ENCODE measurements at regions not wholly inside any gene's neighbourhood (a gene's known extent, or its start where the extent isn't known, plus 50 kb on each side); places are given as distances from the start of the nearest gene placed in this dataset.

- Histone ChIP-seq H3K27me3 (replicated peaks; ENCODE audit: insufficient read depth) (no peaks in the 10 kb centered on the region), H3K36me3 (ENCODE audit: low read depth) (no peaks in the 10 kb centered on the region), H3K9me3 (ENCODE audit: low read depth) (no peaks in the 10 kb centered on the region), H2AFZ (no peak overlapping the region), H3K9me2 (ENCODE audit: insufficient read depth) (no peaks in the 10 kb centered on the region), H3F3A (ENCODE audit: insufficient read depth) (no peaks in the 10 kb centered on the region), H3K27ac (no peak overlapping the region), H4K20me1 (ENCODE audit: insufficient read depth) (no peaks in the 10 kb centered on the region), H3K4me1 (ENCODE audit: insufficient read depth) (no peaks in the 10 kb centered on the region), H3K9ac (no peak overlapping the region), H3K4me2 (ENCODE audit: unreplicated experiment) (no peak overlapping the region), H3K4me3 (no peak overlapping the region), H3K79me2 (ENCODE audit: insufficient read depth) (no peaks in the 10 kb centered on the region)
- TF ChIP-seq EZH2 (IDR thresholded peaks at IDR 0.05; ENCODE audit: insufficient read depth, poor library complexity, severe bottlenecking) (no peak), EZH2phosphoT487 (IDR thresholded peaks at IDR 0.05; ENCODE audit: insufficient read depth, low read depth) (no peak)
- in situ Hi-C loops (cut with MboI) = no loop called here
- WGBS, 2 experiments (ENCODE audit: low coverage in 1 of 2, low lambda C conversion rate in 2 of 2, missing lambda C conversion rate in 2 of 2) = 36 to 44% methylated on average over 6 of the region's 6 CpGs
- DNase-seq = no peak
Measured at GRCh38 chr6:167399051-167399387, 74.1 kb downstream of the TTLL2 start.

- Histone ChIP-seq H3K9me2 (ENCODE audit: insufficient read depth) (no peaks in the 10 kb centered on the region), H4K20me1 (ENCODE audit: insufficient read depth) (no peaks in the 10 kb centered on the region), H3K4me1 (ENCODE audit: insufficient read depth) (no peaks in the 10 kb centered on the region), H3K27me3 (replicated peaks; ENCODE audit: insufficient read depth) (no peaks in the 10 kb centered on the region), H3F3A (ENCODE audit: insufficient read depth) (no peaks in the 10 kb centered on the region), H3K4me3 (no peak overlapping the region), H3K9me3 (ENCODE audit: low read depth) (no peaks in the 10 kb centered on the region), H3K36me3 (ENCODE audit: low read depth) (no peaks in the 10 kb centered on the region), H2AFZ (no peak overlapping the region), H3K79me2 (ENCODE audit: insufficient read depth) (no peaks in the 10 kb centered on the region), H3K9ac (no peak overlapping the region), H3K4me2 (ENCODE audit: unreplicated experiment) (no peak overlapping the region), H3K27ac (no peak overlapping the region)
- in situ Hi-C loops (cut with MboI) = no loop called here
- 47 to 55% methylated on average over 17 of the region's 17 CpGs for WGBS, 2 experiments (ENCODE audit: low coverage in 1 of 2, low lambda C conversion rate in 2 of 2, missing lambda C conversion rate in 2 of 2)
- TF ChIP-seq EZH2 (IDR thresholded peaks at IDR 0.05; ENCODE audit: insufficient read depth, poor library complexity, severe bottlenecking) = no peak
- TF ChIP-seq EZH2phosphoT487 (IDR thresholded peaks at IDR 0.05; ENCODE audit: insufficient read depth, low read depth) = no peak
- no peak for DNase-seq
Measured at GRCh38 chr6:167399599-167399998, 74.7 kb downstream of the TTLL2 start.

GRCh38 chr6:167400482-167401138 is 75.7 kb downstream of the TTLL2 start:
- H3K79me2 ChIP-seq (ENCODE audit: insufficient read depth) = no peaks in the 10 kb centered on the region
- H3F3A ChIP-seq (ENCODE audit: insufficient read depth) = no peaks in the 10 kb centered on the region
- H3K9me2 ChIP-seq (ENCODE audit: insufficient read depth) = no peaks in the 10 kb centered on the region
- WGBS, 2 experiments (ENCODE audit: low coverage in 1 of 2, low lambda C conversion rate in 2 of 2, missing lambda C conversion rate in 2 of 2) = 41 to 42% methylated on average over 18 of the region's 18 CpGs
- no peaks in the 10 kb centered on the region for H3K27me3 ChIP-seq (replicated peaks; ENCODE audit: insufficient read depth)
- DNase-seq = no peak
- no peaks in the 10 kb centered on the region for H3K4me1 ChIP-seq (ENCODE audit: insufficient read depth)
- no peak overlapping the region for H3K9ac ChIP-seq
- H3K9me3 ChIP-seq (ENCODE audit: low read depth) = no peaks in the 10 kb centered on the region
- no peak overlapping the region for H3K4me3 ChIP-seq
- H3K36me3 ChIP-seq (ENCODE audit: low read depth) = no peaks in the 10 kb centered on the region
- no peak overlapping the region for H3K4me2 ChIP-seq (ENCODE audit: unreplicated experiment)
- H4K20me1 ChIP-seq (ENCODE audit: insufficient read depth) = no peaks in the 10 kb centered on the region
- TF ChIP-seq EZH2 (IDR thresholded peaks at IDR 0.05; ENCODE audit: insufficient read depth, poor library complexity, severe bottlenecking) (no peak), EZH2phosphoT487 (IDR thresholded peaks at IDR 0.05; ENCODE audit: insufficient read depth, low read depth) (no peak)
- no peak overlapping the region for H2AFZ ChIP-seq
- in situ Hi-C loops (cut with MboI) = no loop called here
- H3K27ac ChIP-seq = no peak overlapping the region

- Histone ChIP-seq H3K9ac (no peak overlapping the region), H3K36me3 (ENCODE audit: low read depth) (no peaks in the 10 kb centered on the region), H3K4me1 (ENCODE audit: insufficient read depth) (no peaks in the 10 kb centered on the region), H3K79me2 (ENCODE audit: insufficient read depth) (no peaks in the 10 kb centered on the region), H3K27ac (no peak overlapping the region), H3F3A (ENCODE audit: insufficient read depth) (no peaks in the 10 kb centered on the region), H3K4me2 (ENCODE audit: unreplicated experiment) (no peak overlapping the region), H3K27me3 (replicated peaks; ENCODE audit: insufficient read depth) (no peaks in the 10 kb centered on the region), H2AFZ (no peak overlapping the region), H3K9me3 (ENCODE audit: low read depth) (no peaks in the 10 kb centered on the region), H3K9me2 (ENCODE audit: insufficient read depth) (no peaks in the 10 kb centered on the region), H4K20me1 (ENCODE audit: insufficient read depth) (no peaks in the 10 kb centered on the region), H3K4me3 (no peak overlapping the region)
- in situ Hi-C loops (cut with MboI) = no loop called here
- DNase-seq = no peak
- TF ChIP-seq EZH2 (IDR thresholded peaks at IDR 0.05; ENCODE audit: insufficient read depth, poor library complexity, severe bottlenecking) (no peak), EZH2phosphoT487 (IDR thresholded peaks at IDR 0.05; ENCODE audit: insufficient read depth, low read depth) (no peak)
- 33 to 38% methylated on average over 20 of the region's 20 CpGs for WGBS, 2 experiments (ENCODE audit: low coverage in 1 of 2, low lambda C conversion rate in 2 of 2, missing lambda C conversion rate in 2 of 2)
Measured at GRCh38 chr6:167401525-167402194, 76.8 kb downstream of the TTLL2 start.

Measured in GM23248 (cell line).